ENCODE measurements at regions not wholly inside any gene's neighbourhood (a gene's known extent, or its start where the extent isn't known, plus 50 kb on each side); places are given as distances from the start of the nearest gene placed in this dataset.
"Not testable (repeated sequence)": the region's sequence is repeated elsewhere in the genome, so short reads cannot be mapped to it uniquely, and the experiment has no call there.

DNA sequence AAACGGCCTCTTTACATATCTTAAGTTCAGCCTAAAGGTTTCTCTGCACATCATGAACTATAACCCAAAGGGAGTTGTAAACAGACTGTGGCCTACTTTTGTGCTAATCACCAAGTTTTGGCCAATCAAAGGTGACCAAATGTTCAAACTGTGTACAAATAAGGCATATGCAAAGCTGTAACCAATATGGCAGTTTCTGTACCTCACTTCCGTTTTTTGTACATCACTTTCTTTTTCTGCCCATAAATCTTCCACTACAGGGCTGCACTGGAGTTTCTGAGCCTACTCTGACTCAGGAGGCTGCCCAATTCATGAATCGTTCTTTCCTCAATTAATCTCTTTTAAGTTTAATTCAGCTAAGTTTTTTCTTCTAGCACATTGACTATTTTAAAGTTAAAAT lies 318.7 kb downstream of the SLC7A11 start:
- CTCF ChIA-PET: interaction anchor here (1.9 kb wide), 1 partner anchor 13 kb away, joined by 7 read pairs; no protein-coding TSS in a partner anchor
- TF ChIP-seq, protein P1, sequence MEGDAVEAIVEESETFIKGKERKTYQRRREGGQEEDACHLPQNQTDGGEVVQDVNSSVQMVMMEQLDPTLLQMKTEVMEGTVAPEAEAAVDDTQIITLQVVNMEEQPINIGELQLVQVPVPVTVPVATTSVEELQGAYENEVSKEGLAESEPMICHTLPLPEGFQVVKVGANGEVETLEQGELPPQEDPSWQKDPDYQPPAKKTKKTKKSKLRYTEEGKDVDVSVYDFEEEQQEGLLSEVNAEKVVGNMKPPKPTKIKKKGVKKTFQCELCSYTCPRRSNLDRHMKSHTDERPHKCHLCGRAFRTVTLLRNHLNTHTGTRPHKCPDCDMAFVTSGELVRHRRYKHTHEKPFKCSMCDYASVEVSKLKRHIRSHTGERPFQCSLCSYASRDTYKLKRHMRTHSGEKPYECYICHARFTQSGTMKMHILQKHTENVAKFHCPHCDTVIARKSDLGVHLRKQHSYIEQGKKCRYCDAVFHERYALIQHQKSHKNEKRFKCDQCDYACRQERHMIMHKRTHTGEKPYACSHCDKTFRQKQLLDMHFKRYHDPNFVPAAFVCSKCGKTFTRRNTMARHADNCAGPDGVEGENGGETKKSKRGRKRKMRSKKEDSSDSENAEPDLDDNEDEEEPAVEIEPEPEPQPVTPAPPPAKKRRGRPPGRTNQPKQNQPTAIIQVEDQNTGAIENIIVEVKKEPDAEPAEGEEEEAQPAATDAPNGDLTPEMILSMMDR (IDR thresholded peaks at IDR 0.05; ENCODE audit: control extremely low read depth, extremely low read depth, low read depth, missing control alignments): no peak
- POLR2A ChIA-PET: no interaction called here
- DNase-seq (ENCODE audit: extremely low spot score): no peak

DNA sequence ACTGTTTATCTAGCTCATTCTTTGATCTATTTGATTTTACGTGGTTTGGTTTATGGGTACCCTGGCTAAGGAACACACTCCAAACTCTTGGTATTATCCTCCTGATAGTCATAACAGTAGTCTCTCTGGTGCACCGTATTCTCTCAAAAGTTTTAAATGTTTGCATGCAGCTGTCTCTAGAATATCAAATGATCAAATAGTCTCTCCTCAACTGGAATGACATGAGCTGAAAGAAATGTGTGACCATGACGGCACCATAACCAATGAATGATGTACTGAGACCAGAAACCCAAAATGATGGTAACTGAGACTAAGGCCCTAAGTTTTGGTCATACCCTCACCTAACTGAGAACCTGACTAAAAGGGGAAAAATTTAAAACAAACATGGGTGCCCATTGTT lies 319.4 kb downstream of the SLC7A11 start:
- no peak for DNase-seq (ENCODE audit: extremely low spot score)
- POLR2A ChIA-PET: no interaction called here
- TF ChIP-seq, protein P1 (IDR thresholded peaks at IDR 0.05; ENCODE audit: control extremely low read depth, extremely low read depth, low read depth, missing control alignments): no peak
- CTCF ChIA-PET: interaction anchor here (1.9 kb wide), 1 partner anchor 12 kb away, joined by 7 read pairs; no protein-coding TSS in a partner anchor

DNA sequence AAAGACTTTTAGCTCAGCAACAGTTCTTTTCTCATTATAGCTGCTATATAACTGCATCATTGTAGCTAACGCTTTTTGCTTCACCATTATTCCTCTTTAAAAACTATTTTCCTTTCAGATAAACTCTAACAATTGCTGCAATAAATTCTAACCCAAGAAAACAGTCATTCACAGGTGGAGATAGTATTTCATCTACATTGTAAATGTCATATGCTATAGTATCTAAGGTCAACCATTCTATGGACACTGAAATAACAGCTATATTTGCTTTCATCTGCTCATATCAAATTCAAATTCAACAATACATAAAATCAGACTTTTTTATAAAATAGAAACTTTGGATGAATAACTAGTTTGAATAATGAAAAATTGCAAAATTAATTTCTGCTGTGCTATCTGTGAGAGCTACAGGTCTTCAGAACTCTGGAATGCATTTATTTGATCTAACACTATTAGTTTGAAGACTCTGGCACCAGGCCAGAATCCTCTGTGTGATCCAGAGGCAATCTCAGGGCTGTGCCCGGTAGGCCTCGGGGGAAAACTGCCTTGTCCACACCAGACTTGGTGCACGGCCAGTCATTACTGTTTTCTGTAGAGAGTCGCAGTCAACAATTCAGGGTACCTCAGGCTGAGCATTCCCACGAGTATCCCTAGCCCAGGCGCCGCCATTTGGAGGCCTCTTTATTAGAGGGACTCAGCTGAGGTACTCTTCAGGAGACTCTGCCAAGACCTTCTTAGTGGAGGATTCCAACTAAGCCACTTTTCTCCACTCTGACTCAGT lies 332.4 kb downstream of the SLC7A11 start:
- DNase-seq (ENCODE audit: extremely low spot score): no peak
- POLR2A ChIA-PET: no interaction called here
- CTCF ChIA-PET: interaction anchor here (1.9 kb wide), 1 partner anchor 13 kb away, joined by 7 read pairs; no protein-coding TSS in a partner anchor
- TF ChIP-seq, protein P1 (IDR thresholded peaks at IDR 0.05; ENCODE audit: control extremely low read depth, extremely low read depth, low read depth, missing control alignments): no peak

DNA sequence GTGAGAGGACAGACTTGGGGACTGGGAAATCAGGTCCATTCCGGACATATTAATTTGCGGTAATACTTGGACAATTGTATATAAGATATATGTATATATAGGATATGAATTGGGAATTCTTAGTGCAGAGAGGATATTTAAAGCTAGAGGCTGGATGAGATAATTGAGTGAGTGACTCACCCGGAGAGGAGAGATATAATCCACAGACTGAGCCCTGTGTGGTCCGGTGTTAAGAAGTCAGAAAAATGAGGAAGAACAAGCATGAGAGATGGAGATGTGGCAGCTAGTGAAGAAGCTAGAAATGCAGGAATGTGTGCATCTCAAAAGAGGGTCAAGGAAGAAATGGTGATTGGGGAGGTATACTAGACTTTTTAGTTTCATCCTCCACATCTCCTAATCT lies 336.2 kb downstream of the SLC7A11 start:
- TF ChIP-seq, protein P1 (IDR thresholded peaks at IDR 0.05; ENCODE audit: control extremely low read depth, extremely low read depth, low read depth, missing control alignments): no peak
- ChIA-PET CTCF (interaction anchor here (1.5 kb wide), 1 partner anchor 9 kb away, joined by 5 read pairs; no protein-coding TSS in a partner anchor), POLR2A (no interaction called here)
- no peak for DNase-seq (ENCODE audit: extremely low spot score)

DNA sequence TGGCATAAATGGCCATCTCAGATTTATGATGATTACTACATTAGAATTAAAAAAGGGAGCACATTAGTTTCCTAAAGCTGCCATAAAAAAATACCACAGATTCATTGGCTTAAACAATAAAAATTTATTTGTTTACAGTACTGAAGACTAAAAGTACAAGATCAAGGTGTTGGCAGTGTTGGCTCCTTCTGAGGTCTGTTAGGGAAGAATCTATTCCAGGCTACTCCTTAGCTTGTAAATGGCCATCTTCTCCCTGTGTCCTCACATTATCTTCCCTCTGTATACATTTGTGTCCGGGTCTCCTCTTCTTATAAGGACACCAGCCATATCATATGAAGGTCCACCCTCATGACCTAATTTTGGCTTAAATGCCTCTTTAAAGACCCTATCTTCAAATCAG lies 341.0 kb downstream of the SLC7A11 start:
- ChIA-PET POLR2A (no interaction called here), CTCF (interaction anchor here (1.1 kb wide), 1 partner anchor 8 kb away, joined by 3 read pairs; no protein-coding TSS in a partner anchor)
- no peak for DNase-seq (ENCODE audit: extremely low spot score)
- TF ChIP-seq, protein P1 (IDR thresholded peaks at IDR 0.05; ENCODE audit: control extremely low read depth, extremely low read depth, low read depth, missing control alignments): no peak

DNA sequence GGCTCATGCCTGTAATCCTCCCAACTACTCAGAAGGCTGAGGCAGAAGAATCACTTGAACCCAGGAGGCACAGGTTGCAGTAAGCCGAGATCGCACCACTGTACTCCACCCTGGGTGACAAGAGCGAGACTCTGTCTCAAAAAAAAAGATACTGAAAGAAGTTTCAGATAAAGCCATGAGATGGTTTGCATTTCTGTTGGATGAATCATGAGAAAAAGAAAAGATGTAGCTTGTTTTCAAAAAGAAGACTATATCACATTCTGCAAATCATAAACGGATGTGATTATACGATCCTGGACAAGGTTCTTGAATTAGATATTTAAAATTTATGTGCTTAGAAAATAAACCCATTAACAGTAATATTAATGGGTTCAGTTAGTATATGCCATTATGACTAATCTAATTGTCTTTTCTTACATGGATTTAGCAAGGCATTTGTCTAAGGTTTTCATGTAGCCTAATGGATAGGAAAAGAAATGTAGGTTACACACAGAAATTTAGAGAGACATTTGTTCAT lies 345.9 kb downstream of the SLC7A11 start:
- DNase-seq (ENCODE audit: extremely low spot score): no peak
- CTCF ChIA-PET: no interaction called here
- POLR2A ChIA-PET: no interaction called here
- TF ChIP-seq, protein P1 (IDR thresholded peaks at IDR 0.05; ENCODE audit: control extremely low read depth, extremely low read depth, low read depth, missing control alignments): no peak

DNA sequence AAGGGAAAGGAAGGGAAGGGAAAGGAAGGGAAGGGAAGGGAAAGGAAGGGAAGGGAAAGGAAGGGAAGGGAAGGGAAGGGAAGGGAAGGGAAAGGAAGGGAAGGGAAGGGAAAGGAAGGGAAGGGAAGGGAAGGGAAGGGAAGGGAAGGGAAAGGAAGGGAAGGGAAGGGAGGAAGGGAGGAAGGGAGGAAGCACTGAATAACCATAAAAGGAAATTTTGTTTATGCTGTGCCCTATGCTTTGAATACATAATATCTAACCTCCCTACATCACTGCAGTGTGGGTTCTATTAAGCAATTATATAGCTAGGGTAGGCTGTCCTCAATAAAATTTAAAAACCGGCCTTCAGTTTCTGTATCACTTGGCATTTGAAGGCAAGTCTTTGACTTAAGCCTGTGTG lies 346.6 kb downstream of the SLC7A11 start:
- DNase-seq (ENCODE audit: extremely low spot score); POLR2A ChIA-PET; CTCF ChIA-PET: not testable (repeated sequence)
